Ishikawa (cell line): ENCODE measurements at regions not wholly inside any gene's neighbourhood (a gene's known extent, or its start where the extent isn't known, plus 50 kb on each side); places are given as distances from the start of the nearest gene placed in this dataset.

Experiments used
- NFIC ChIP-seq: IDR thresholded peaks from 2 replicates; pipeline ENCODE4 v1.6.1; 2012
- TF ChIP-seq, protein P1 (sequence below): IDR thresholded peaks from 2 replicates; pipeline ENCODE4 v1.6.1; 2012

DNA sequence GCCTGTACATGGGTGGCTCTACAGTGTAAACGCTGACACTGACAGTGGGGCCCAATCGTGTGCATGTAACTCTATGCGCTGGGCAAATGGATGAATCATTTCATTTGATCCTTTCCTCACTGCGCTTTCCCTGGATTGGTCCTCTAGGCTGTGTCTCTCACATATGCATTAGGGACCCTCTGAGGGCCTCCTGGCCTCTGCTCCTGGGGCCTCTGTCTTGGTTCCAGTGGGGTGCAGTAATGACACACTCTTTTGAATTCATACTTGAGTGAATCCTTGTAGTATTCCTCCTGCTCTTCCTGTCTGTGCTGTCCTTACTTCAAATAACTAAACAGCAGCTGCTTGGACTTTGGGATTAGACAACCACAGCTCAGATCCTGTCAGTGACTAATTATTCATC lies 176.5 kb upstream of the ADO start:
- TF ChIP-seq, protein P1, sequence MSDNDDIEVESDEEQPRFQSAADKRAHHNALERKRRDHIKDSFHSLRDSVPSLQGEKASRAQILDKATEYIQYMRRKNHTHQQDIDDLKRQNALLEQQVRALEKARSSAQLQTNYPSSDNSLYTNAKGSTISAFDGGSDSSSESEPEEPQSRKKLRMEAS = no peak
- no peak for TF ChIP-seq NFIC
